Activated CD4-positive, alpha-beta T cell treated with anti-CD3 and anti-CD28 coated beads for 24 hours (primary cell): ENCODE measurements at regions not wholly inside any gene's neighbourhood (a gene's known extent, or its start where the extent isn't known, plus 50 kb on each side); places are given as distances from the start of the nearest gene placed in this dataset.
"Not testable (repeated sequence)": the region's sequence is repeated elsewhere in the genome, so short reads cannot be mapped to it uniquely, and the experiment has no call there.

Source experiments
- DNase-seq, 2 donors: peaks; one replicate each; pipeline ENCODE4 v3.0.0-alpha.2; 2020; ENCODE audit warnings: low read depth in 2 of 2

DNA sequence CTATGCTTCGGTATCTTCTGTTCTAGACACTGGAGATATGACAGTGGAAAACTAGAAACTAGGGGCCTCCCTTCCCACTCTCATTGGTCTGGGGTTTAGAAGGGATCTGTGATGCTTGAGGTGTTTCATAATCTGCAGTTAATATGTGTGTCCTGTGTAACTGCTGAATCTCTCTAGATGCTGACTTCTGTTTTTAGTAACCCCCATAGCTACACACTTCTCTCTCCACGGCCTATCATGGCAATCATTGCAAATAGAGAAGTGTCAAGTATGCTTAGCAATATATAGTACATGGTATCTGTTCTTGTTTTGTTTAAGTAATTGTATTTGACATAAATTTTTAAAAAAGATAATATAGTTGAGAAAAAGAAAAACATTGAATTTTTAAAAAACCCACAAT, 394.6 kb upstream of the MMS22L start:
- no peak for DNase-seq

DNA sequence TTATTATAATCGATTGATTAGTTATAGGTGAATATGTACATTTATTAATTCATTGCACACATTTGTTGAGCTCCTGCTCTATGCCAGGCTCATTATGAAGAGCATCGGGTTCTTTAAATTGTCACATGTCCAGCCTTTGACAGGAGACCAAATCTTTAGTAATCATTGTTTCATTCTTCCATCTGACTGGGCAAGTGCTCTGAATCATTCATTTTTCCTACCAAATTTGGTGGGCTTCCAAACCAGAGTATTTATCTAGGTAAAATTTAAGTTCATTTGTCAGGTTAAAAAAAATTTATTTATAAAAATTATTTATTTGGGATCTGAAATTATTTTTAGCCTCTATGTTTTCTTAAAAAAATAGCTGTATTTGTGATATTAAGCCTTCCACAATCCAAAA, 404.9 kb upstream of the MMS22L start:
- no peak for DNase-seq

DNA sequence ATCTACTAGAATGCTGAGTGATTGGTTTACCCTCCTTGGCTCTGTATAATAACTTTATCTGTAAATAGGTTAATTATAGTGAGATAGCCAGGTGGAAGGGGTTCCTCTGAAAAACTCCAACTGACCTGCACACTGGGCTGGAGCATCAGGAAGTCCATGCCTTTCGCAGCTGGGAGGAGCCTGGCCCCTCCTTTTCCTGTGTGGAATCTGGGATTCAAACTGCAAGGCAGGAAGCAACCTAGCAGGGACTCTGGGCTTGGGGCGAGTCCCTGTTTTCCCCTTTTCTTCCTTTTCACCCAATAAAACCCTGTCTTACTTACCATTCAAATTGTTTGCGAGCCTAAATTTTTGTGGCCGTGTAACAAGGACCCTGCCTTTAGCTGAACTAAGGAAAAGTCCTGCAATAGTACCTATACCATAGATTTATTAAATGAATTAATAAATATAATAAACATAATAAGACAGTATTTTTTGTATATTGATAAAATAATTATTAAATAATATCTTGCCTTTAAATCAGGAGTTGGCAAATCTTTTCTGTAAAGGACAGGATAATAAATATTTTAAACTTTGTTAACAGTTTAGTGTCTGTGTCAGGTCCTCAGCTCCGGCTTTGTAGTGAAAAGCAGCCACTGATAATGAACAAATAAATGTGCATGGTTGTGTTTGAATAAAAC, 406.2 kb upstream of the MMS22L start:
- DNase-seq: no peak

DNA sequence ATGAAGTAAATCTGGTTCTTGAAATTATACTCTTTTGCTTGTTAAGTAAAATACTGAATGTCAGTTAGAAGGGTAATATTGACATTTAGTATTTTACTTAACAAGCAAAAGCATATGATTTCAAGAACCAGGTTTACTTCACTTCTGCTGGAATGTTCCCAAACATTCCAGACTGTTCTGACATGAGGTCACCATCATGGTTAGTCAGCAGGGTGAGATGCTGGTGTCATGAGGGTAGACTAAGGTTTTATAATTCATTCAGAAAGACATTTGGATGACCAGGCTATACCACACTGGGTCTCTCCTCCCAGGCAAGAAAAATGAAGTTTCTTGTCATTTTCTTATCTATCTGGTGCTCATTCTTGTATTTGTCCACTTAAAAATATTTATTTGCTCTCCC, 414.4 kb upstream of the MMS22L start:
- no peak for DNase-seq

DNA sequence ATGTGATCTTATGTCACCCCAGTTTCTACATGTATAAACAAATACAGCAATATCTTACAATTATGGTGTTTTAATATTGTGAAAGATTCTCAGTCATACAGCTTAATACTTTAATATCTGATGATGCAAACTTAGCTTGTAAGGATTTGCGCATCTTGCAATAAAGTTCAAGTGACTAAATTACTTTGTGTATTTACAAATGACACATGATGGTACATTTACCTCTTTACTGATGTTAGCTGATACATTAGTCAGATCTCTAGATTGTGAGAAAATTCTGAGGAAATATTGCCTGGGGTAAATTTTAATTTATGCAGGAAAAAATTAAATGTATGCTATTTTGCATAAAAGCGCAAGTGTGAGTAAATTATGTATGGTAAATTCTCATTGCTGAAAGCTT, 418.8 kb upstream of the MMS22L start:
- no peak for DNase-seq

DNA sequence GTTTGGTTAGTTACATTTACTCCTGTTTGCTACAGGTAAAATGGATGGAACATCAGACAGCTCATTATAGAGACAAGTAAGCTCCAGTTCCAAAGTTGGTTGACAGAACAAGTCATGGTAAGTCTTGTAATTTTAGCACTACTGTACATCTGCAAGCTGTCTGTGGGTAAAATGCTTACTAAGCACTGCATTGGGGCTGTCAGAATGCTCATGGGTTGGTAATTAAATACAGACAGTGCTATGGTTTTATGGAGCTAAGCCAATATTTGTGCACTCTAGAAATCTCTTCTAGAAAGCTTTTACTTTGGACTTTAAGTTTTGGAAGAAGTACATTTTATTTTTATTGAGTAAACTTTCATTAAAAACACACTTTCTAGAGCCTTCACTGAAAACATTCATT, 419.2 kb upstream of the MMS22L start:
- DNase-seq: no peak

DNA sequence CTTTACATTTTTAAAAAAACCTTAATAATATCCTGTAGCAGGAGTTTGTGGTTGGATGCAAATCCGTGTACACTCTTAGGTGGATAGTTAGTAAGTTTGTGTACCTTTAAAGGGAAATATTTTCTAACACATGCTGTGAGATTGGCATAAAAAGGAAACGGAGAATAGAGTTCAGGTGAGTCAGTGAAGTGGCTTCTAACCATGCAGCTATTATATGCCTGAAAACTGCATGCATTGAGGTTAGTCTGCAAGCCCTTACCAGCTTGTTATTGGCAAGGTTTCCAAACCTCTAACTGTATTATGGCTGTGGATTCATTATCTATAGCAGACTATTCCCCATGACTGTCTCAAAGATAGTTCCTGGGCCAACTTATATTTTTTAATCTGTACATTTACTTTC, 420.6 kb upstream of the MMS22L start:
- no peak for DNase-seq

DNA sequence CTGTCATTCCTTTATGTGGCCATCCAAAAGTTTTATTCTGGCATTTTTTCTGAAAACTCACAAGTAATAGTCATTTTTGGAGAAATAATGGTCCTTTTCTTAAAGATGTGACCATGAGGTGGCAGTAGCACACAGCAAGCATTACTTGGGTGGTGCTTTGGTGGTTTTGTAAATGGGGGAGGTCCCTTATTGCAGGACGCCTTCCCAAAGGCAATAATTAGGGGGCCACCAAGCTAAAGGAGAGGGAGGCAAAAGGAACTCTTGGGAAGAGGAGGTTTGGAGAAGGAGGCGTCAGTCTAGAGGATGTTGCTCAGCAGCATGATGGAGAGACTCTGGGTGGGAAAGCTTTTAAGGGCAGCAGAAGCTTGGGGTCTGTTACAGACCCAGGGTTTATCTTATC, 422.6 kb upstream of the MMS22L start:
- no peak for DNase-seq

DNA sequence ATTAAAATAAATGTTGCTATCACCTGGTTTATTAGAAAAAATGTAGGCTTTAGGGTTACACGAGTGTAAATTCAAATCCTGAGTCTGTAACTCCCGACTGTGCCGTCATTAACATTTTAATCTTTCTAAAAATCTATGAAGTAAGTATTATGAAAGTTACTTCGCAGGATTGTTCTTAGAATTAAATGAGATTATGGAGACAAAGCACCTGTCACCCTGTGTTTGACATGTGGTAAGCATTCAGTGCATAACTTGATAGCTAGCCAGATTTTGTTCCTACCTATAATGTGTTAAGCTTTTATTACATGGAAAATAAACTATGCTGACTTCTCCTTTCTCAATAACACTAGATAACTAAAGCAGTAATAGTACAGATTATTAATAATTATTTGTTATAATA, 429.7 kb upstream of the MMS22L start:
- DNase-seq: no peak

DNA sequence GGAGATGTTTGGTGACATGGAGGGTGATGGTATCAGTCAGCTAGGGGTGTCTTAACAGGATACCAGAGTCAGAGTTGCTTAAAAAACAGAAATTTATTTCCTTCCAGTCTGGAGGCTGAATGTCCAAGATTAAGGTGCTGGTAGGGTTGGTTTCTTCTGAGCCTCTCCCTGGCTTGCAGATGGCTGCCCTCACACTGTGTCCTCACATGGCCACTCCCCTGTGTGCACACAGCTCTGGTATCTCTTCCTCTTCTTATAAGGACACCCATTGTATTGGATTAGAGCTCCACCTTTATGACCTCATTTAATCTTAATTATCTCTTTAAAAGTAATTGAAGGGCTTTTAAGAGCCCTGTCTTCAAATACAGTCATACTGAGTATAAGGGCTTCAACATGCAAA, 431.8 kb upstream of the MMS22L start:
- DNase-seq: no peak

DNA sequence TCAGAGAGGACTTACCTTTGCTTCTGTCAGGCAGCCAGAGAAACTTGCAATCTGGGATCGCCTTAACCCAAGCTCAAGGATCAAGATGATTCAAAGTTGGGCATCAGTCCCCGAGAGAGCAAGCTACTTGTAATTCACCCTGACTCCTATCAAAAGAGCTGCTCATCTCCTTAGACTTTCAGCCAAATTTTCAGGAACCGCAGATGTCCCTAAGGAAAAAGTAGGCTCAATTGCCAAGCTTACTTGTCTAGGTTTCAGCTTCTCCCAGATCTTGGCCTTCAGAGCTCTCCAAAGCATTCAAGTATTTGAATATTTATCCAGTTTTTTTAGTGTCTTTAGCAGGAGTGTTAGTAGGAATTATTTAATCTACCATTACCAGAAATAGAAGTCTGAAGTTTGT, 434.1 kb upstream of the MMS22L start:
- no peak for DNase-seq

DNA sequence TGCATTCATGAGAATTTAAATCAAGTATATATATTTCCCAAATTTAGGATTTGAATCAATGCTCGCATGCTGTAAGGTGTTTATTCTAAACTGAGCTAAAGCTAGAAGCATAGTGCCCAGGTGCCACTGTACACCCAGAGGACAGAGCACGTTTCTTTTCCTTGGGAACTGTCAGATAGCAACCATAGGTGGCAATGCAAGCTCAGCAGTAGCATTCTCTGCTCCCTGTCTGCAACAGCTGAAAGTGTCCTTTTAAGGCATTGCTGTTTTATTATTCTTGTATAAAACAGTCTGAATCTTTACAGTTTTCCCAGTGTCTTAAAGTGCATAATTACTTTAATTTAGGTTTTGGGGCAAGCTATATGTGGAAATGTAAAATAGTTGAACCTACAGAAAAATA, 443.4 kb upstream of the MMS22L start:
- DNase-seq: no peak

DNA sequence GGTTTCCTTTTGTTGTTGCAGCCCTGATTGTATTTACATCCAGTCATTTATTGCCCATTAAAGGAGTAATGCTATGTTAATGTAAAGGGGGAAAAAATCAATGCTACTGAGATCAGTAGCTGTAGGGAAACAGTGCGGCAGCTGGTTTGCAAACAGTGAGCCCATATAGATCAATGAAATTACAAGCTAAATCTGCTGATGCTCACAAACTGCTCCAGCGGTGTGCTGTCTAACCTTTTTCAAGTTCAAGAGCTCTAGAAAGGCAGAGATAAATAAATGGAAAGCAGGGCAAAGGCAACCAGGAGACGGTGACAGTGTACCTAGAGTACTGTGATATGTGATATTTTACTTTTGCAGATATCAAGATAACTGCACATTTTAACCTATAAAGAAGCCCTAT, 449.0 kb upstream of the MMS22L start:
- no peak for DNase-seq

DNA sequence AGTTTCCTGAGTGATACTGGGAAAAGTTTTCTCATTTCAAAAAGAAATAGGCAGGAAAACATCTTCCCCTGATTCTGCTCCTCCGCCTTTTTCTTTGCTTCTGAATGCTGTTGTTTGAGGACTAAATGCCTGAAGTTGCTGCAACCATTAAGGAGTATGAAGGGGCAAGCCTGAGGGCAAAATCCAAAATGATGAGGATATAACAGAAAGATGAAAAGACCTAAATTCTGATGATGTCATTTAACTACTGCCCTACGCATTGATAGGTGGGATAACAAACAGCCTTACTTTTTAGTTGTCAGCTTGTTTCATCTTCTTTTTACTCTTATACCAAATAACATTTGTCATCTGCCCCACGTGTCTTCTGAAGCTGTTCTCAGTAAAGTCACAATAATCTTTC, 474.6 kb upstream of the MMS22L start:
- no peak for DNase-seq

DNA sequence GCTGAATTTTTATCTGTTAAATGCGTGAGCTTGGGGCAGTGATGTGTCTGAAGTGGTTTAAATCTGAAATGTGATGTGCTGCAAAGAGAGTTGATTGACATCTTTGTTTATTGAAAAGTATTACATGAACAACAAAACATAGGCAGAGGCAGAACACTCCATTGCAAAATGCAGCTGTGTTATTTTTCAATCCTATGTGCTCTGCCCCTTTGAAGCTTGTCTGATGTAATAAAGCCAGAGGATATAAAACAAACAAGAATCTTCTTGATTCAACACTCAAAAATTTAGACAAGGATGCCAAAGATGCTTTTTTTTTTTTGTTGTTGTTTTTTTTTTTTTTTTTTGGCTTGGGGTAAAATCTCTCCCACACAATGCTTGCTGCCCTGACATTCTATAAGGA, 482.4 kb upstream of the MMS22L start:
- no peak for DNase-seq

DNA sequence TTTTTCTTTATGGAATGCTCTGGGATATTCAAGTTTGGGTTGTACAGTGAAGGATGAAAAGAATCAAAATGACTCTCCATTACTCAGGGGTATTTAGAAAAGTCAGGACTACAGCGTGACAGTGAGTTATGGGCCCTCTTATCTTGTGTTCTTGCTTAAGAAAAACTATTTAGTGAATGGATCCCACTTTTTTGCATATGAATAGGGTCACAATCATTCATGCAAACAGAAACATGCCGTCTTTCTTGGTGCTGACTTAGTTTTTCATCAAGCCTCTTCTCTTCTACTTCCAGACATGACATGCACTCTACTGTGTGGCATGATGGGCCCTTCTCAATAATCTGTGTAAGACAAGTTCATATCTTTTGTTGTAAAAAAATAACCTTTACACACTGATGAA, 488.4 kb upstream of the MMS22L start:
- DNase-seq: no peak

DNA sequence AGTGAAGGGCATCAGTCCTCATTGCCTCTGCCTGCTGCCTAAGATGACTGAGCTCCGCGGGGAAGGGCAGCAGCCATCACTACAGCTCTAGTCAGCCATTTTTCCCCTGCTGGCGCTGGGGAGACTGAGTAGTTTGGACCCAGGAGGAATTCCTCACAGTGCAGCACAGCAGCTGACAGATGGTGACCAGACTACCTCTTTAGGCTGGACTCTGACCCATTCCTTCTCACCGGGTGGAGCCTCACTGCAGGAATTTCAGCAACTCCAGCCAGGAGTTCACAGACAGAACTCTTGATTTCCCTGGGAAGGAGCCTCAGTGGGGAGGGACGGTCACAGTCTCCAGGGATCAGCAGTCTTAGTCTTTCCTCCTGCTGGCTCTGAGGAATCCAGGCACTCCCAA, 492.0 kb upstream of the MMS22L start:
- DNase-seq: no peak

DNA sequence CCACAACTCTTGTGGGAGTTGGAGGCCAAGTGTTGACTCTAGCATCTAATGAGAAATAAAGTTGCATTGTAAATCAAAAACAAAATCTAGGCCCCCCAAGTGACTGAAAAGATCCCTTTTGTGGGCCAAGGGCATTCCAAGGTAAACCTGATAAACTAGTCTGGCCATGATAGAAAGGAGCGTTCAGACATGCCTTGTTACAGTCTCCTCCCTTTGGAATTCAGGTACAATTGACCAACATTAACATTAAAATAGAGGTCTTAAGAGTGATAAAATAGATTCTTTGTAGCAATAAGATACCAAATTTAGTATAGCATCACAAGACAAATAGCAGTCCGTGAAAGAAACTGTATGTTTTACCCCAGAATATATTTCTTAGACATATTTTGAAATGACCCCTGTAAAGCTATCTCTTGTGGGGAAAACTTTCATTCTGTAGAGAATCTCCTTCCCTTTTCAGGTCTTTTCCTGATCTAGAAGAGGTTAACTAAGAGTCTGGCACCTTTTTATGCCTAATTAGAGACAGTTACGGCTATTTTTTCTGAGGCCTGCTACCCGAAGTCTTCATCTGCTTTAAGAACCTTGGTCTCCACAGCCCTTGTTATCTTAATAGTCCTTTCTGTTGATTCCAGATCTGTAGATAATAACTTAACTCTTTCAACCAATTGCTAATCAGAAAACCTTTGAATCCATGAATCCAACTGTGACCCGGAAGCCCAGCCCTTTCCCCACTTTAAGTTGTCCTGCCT, 495.4 kb upstream of the MMS22L start:
- DNase-seq: no peak

DNA sequence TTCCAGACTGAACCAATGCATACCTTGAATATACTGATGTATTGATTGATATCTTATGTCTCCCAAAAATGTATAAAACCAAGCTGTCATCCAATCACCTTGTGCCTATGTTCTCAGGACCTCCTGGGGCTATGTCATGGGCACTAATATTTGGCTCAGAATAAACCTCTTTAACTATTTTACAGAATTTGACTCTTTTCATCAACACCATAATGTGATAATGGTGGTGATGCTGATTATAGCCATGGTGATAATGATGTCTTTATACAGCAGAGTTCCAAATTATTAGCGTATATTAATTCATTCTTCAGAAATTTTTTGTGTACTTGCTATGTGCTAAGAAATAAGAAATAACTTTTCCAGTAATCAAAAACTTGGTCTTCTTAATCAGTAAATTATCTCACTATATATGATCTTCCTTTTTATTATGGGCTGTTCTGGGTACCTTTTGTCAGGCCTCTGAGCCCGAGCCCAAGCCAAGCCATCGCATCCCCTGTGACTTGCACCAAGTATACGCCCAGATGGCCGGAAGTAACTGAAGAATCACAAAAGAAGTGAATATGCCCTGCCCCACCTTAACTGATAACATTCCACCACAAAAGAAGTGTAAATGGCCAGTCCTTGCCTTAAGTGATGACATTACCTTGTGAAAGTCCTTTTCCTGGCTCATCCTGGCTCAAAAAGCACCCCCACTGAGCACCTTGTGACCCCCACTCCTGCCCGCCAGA, 496.2 kb upstream of the MMS22L start:
- not testable (repeated sequence) for DNase-seq

DNA sequence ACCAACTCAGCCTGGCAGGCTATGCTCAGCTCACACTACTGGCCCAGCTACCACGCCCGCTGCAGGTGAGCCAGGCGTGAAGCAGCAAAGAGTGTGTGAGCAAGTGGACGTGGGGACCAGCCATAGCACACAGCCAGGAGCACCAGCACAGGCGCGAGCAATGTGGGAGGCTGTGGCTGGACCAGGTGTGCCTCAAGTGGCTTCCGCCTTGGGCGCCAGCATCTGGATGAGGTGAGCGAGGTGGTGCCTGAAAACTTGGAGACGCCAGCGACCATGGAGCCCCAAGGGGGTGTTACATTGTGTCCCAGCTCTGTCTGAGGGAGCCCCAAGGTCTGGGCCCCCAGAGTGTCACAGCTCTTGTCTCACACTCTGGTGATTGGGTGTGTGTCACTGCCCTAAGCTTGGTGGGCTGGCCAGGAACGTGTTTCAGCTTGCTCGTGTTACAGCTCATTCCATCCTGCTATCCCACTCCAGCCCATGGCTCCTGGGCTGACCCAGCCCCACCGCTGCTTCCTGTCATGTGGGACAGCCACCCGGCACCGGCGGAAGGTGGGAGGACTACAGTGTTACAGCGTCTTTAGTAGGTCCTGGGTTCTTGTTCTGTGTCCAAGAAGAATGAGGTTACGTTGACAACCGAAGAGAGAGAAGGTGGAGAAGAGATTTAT, 508.0 kb upstream of the MMS22L start:
- no peak for DNase-seq

DNA sequence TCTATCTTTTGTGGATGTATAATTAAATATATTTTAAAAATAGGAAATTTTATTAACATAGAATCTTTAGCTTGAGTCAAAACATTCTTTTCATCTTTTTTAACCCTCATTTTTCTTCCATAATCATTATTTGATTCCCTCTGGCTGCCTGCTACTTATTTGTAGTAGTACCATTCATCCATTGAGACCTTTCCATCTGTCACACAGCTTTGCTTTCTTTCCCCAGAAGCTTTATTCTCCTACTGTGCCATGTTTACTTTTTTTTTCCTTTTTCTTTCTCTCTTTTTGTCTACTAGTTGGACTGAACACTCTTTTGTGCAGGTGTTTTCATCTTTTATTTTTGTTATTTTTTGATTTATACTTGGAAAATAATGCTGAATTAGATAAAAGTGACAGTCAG, 522.6 kb upstream of the MMS22L start:
- DNase-seq: no peak

DNA sequence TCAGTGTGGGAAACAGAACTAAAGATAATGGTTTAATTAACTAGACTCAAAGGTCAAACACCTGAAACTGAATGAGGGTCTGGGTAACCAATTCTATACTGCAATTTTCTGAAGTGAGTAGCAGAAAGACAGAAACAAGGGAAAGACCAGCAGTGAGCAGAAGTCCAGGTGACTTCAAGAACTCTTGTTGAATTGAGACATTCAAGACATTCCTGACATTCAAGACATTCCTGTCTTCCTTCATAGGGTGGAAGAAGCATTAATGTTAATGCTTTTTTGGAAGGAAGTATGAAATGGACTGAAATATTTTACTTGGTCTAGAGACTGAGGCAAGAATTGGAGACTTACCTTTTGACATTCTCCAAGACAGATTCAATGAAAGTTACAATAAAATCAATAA, 529.9 kb upstream of the MMS22L start:
- no peak for DNase-seq
